Endometrium (tissue), 2 donors: ENCODE measurements at regions not wholly inside any gene's neighbourhood (a gene's known extent, or its start where the extent isn't known, plus 50 kb on each side); places are given as distances from the start of the nearest gene placed in this dataset.
"Not testable (repeated sequence)": the region's sequence is repeated elsewhere in the genome, so short reads cannot be mapped to it uniquely, and the experiment has no call there.

Source experiments
- FAIRE-seq: peaks from 2 replicates; lab custom pipeline; 2012; peaks lifted over from hg19 to GRCh38; lab: Jason Lieb, UNC
- donor health status: control.
- donor health status: control.

DNA sequence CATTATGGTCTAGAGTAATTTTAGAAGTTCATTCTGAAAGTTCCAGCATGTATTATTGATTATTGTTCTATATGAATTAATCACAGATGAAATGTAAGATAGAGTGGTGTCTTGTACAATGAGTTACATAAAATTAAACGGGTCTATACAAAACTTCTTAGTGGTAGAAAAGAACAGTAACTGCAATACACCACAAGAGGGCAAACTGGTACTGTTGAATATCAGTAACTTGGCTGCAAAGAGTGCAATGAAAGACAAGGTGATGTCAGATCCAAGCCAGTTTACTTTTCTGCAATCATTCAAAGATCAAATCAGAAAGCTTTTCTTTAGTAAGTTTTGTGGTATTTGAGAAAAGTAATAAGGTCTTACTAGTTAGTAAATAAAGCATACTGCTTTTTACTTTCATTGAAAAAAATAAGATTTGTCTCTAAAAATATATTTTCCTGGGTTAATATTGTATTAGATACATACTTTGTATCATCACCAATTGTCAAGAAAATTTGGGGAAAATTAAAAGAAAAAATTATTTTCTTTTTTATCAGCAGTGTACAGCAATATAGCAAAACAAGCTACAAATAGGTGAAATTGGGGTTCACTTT is 66.4 kb upstream of the BTG3 start:
- FAIRE-seq, result peak; percentile 96

DNA sequence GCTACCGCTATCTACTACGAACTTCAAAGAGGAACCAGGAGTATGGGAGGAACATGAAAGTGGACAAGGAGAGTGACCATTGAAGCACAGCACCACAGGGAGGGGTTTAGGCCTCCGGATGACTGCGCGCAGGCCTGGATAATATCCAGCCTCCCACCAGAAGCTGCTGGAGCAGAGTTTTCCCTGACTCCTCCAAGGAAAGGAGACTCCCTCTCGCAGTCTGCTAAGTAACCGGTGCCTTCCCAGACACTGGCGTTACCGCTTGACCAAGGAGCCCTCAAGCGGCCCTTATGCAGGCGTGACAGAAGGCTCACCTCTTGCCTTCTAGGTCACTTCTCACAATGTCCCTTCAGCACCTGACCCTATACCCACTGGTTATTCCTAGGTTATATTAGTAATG is 64.2 kb upstream of the BTG3 start:
- FAIRE-seq, result not testable (repeated sequence)

DNA sequence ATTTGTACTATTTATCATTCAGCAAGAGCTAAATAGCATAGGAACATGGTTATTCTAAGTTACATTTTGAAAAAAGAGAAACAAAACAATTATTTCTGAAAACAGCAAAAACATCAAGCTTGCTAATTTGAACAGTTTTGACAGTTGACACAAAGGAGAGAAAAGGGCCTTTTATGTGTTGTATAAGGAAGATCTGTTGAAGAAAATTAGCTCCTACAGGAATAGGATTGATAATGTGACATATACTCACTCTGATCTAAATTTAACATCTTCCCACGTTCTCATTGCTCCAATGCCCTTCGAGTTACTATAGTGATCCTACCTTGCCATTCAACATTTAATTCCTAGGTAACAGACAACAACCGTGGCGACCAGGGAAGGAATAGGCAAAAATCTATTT is 61.4 kb upstream of the BTG3 start:
- no peak for FAIRE-seq

DNA sequence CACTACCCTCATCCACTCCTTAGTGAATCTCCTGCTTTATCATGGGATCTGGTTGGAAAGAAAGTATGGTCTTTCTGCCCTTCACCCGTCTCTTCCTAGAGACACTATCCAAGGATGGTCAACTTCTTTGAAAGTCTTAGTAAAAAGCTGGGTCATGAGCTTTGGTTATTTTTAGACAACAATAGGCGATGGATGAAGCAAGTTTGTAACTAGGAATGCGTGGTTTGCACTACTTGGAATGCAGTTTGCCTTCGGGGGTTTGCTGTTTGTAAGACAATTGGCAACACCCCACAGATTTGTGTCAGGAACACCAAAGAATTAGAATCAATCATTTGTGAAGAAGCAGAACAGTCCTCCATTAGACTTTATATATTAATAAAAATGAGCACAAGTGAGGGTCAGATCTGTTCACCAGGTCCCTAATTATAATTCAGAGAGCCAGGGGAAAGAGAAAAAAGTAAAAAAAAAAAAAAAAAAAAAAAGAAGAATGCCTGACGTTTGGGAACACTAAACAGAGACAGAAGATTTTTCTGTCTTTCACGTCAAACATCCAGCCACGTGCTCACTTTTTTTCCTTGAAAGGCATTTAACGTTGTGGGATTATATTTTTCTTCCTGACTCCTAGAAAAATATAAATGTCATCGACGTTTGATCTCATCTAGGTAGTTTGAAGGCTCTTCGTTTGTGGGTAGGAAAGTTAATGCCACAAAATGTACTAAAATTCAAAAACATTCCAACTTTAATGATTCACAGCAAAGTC is 60.7 kb upstream of the BTG3 start:
- no peak for FAIRE-seq

DNA sequence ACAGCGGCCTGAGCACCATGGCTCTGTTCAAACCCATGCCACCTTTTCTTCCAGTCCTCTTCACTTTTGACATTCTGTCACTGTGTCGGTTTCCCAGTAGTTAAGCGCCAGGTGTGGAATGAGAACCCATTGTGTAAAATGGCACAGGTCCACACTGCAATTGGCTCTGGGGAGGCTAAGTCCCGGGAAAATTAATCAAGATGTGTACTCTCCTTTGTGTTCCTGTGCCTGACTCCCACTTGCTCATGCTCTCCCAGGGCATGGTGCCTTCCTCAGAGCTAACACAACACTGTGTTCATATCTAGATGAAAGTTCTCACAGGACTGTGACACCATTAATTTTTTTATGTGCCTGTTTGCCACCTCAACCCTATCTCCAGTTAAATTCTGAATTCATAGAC is 59.0 kb upstream of the BTG3 start:
- FAIRE-seq, result no peak

DNA sequence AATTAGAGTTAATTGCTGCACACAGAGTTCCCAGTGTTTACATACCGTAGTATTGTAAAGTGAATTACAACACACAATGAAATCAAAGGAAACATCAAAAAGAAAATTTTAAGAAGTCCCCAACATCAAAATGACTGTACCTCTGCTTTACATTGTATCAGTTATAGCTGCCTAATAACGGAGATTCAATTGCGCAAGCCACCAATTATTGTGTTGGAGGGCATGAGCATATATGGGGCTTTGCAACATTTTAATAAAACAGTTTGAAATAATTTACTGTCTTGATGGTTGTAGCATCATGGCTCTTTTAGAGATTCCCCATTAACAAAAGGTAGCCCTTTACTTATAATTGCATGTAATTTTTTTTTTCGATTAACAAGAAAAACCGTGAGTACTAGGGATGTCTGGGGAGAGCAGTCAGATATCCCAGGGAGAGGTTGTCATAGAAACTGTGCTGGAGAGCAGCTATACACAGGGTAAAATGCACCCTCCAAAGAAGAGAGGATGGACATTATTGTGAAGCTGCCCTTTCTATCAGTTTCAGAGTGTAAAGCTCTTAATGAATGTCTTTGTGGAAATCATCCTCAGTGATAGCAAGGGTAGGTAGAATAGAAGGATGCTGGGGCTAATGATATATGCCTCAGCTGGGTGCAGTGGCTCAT is 55.9 kb upstream of the BTG3 start:
- no peak for FAIRE-seq

DNA sequence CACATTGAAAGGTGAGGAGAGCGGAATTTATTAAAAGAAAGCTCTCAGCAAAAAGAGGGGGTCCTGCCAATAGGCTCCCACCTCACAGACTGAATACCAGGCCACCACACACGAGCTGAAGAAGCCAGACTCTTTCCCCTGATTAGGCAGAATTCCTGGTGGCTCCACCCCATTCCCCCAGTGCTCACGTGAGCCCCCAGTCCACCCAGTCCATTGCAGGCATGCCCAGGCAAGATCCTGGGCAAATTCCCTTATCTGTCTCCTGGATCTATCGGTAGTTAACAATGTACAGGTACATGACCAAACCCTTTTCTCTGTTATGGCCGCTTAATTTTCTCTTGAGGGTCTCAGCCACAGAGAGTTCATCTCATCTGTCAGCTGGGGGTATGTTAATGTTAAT is 54.6 kb upstream of the BTG3 start:
- FAIRE-seq, result no peak
